Thyroid gland (tissue), 4 donors: ENCODE measurements at regions not wholly inside any gene's neighbourhood (a gene's known extent, or its start where the extent isn't known, plus 50 kb on each side); places are given as distances from the start of the nearest gene placed in this dataset.

Experiments used
- CTCF ChIP-seq, 6 experiments: fragments of 200-600 bp in 3 of 6; fragments of 450-650 bp in 3 of 6; sonication (generic) in 3 of 6; IDR thresholded peaks; one replicate each; pipeline ENCODE4 v1.5.1; 2016 to 2019; ENCODE audit warnings: antibody characterized with exemption in 6 of 6, mild to moderate bottlenecking in 2 of 6, inconsistent platforms in 1 of 6, moderate library complexity in 1 of 6
- POLR2A ChIP-seq, 2 donors: fragments of 450-650 bp; IDR thresholded peaks; one replicate each; pipeline ENCODE4 v1.6.1; 2017; ENCODE audit warnings: antibody characterized with exemption in 2 of 2, mild to moderate bottlenecking in 2 of 2, moderate library complexity in 1 of 2

- TF ChIP-seq CTCF (IDR thresholded peaks at IDR 0.05) (no peak), POLR2A (IDR thresholded peaks at IDR 0.05) (no peak)
These were observed 466.3 kb upstream of the ID4 start for GRCh38 chr6:19370831-19371230.
